Occipital lobe (tissue), 1 donor: ENCODE measurements at regions not wholly inside any gene's neighbourhood (a gene's known extent, or its start where the extent isn't known, plus 50 kb on each side); places are given as distances from the start of the nearest gene placed in this dataset.

Source experiments
- DNase-seq: peaks from one replicate; lab custom pipeline; 2025; lab: John Stamatoyannopoulos, UW

GRCh38 chr20:23206061-23206460 is 119.9 kb upstream of the CD93 start:
- DNase-seq: no peak

- DNase-seq: peak; percentile 59
These were observed 119.5 kb upstream of the CD93 start for GRCh38 chr20:23205611-23206041.

DNA sequence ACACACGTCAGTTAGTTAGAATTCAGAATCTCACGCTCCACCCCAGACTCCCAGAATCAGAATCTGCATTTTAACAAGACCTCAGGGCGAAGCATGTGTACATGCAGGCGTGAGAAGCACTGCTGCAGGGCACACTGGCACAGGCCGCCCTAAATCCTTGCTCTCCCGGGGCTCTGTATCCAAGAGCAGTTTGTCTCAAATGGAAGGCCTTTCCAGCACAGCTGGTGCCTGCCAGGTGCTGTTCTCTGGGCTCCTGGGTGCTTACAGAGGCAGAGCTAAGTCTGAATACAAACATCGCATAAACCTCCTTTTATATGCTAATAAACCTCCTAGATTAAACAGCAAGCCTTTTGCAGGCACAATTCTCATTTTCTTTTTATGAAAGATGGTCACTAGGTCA is 119.1 kb upstream of the CD93 start:
- DNase-seq: peak; percentile 33

- DNase-seq: no peak
These were observed 118.0 kb upstream of the CD93 start for GRCh38 chr20:23203951-23204730.

- DNase-seq: no peak
These were observed 117.2 kb upstream of the CD93 start for GRCh38 chr20:23203310-23203709.

GRCh38 chr20:23201658-23202057 is 115.5 kb upstream of the CD93 start:
- no peak for DNase-seq

DNA sequence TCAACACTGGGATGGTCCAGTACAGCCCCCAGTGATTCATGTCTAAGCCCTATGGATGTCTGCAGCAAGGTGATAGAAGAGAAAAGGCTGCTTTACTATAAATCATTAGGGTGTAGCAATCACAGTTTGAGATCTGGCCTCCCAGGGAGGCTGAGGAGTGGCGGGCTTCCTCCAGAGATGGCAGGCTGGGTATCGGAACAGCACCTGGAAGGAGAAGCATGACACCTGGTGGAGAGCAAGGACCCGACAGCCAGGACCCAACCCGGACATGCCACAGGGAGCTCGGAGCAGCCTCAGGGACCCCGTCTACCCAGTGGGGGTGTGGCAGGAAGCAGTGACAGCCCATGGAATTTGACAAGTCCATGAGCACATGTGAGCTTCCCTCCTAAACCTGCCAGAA is 114.8 kb upstream of the CD93 start:
- no peak for DNase-seq

GRCh38 chr20:23200413-23200812 is 114.3 kb upstream of the CD93 start:
- no peak for DNase-seq

DNA sequence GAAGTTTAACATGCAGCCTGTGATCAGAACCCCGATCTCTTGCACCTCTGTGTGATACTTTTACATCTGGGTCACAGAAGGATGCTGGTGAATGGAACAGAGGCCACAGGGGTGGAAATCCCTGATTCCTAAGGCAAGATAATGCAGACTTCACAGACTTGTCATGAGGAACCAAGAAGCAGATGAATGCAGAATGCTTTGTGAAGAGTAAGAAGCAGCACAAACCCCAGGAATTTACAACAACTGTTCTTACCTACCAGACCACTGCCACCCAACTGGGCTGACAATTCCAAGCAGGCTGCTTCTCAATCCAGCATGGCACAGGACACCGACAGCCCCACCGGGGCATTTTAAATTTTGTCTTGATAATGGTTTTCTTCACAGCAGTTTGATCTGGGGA is 113.2 kb upstream of the CD93 start:
- DNase-seq: no peak

GRCh38 chr20:23198815-23199214 is 112.7 kb upstream of the CD93 start:
- no peak for DNase-seq

- DNase-seq: no peak
These were observed 111.7 kb upstream of the CD93 start for GRCh38 chr20:23197836-23198235.

GRCh38 chr20:23195636-23196035 is 109.5 kb upstream of the CD93 start:
- no peak for DNase-seq

- DNase-seq: no peak
These were observed 107.8 kb upstream of the CD93 start for GRCh38 chr20:23193801-23194384.

DNA sequence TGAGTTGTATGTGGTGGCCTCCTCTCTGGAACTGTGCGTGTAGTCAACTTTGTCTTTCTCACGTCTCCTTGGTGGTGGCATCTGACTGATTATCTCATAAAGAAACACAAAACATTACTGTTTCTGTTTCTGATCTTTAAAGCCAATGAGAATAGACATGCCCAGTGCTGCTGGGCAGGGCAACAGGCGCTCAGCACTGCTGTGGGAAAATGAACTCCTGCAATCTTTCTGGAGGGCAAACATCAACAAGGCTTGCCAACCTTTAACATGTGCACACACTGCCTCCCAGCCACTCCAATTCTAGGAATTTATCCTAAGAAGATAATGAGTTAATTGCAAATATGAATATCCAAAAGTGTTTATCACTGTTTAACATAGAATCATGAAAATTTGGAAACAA is 106.3 kb upstream of the CD93 start:
- no peak for DNase-seq

- no peak for DNase-seq
These were observed 104.4 kb upstream of the CD93 start for GRCh38 chr20:23190557-23190956.

GRCh38 chr20:23189854-23190253 is 103.7 kb upstream of the CD93 start:
- DNase-seq: no peak

GRCh38 chr20:23189341-23189740 is 103.2 kb upstream of the CD93 start:
- no peak for DNase-seq

- DNase-seq: no peak
These were observed 102.4 kb upstream of the CD93 start for GRCh38 chr20:23188377-23189169.

GRCh38 chr20:23187751-23188150 is 101.6 kb upstream of the CD93 start:
- no peak for DNase-seq

- DNase-seq: no peak
These were observed 100.7 kb upstream of the CD93 start for GRCh38 chr20:23186808-23187207.

GRCh38 chr20:23180451-23180921 is 94.4 kb upstream of the CD93 start:
- DNase-seq: no peak

DNA sequence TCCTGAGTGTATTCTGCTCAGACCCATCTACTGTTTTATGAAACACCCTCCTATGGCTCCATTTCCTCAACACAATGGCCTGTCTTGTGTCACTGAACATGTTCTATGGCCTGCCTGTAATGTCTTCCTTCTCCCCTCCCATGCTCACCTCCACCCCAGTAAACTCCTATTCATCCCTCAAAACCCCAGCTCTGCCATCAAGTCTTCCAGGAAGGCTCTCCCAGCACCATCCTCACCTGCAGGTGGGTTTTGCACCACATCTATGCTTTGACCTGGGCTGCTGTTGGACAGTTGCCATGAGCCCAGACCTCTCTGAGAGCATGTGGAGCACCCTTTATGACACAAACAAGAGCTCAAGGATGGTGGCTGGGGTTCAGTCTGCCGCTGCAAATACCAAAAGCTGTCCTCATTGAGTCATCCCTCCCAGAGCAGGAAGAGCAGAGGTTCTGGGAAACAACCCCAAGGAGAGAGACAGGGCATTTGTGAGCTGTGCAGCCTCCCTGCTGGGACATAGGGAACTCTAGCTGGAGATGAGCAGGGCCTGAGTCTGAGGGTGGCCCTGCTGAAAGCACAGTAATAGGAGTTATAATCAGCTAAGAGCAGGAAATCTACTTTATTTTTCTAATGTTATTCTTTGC is 93.8 kb upstream of the CD93 start:
- DNase-seq: no peak
